Glomerular visceral epithelial cell (primary cell): ENCODE measurements at regions not wholly inside any gene's neighbourhood (a gene's known extent, or its start where the extent isn't known, plus 50 kb on each side); places are given as distances from the start of the nearest gene placed in this dataset.

Experiments
- DNase-seq: peaks from one replicate; pipeline ENCODE4 v3.0.0-alpha.2; 2016; ENCODE audit errors: extremely low spot score

- no peak for DNase-seq
These were observed 243.9 kb downstream of the TOMM20 start for GRCh38 chr1:234884701-234885100.

- DNase-seq = no peak
These were observed 244.6 kb downstream of the TOMM20 start for GRCh38 chr1:234884006-234884405.

- no peak for DNase-seq
These were observed 245.7 kb downstream of the TOMM20 start for GRCh38 chr1:234882898-234883297.

- no peak for DNase-seq
These were observed 246.5 kb downstream of the TOMM20 start for GRCh38 chr1:234881893-234882771.

GRCh38 chr1:234879147-234880080 lies 249.2 kb downstream of the TOMM20 start:
- DNase-seq = no peak

GRCh38 chr1:234878288-234878687 lies 250.3 kb downstream of the TOMM20 start:
- DNase-seq = no peak

- no peak for DNase-seq
These were observed 250.9 kb downstream of the TOMM20 start for GRCh38 chr1:234877761-234878160.

GRCh38 chr1:234875953-234876855 lies 252.4 kb downstream of the TOMM20 start:
- DNase-seq = no peak

GRCh38 chr1:234875328-234875952 lies 253.2 kb downstream of the TOMM20 start:
- DNase-seq = no peak

GRCh38 chr1:234874291-234875288 lies 254.0 kb downstream of the TOMM20 start:
- DNase-seq = peak; percentile 87

- peak; percentile 91 for DNase-seq
These were observed 256.8 kb downstream of the TOMM20 start for GRCh38 chr1:234871710-234872271.

- DNase-seq = no peak
These were observed 257.5 kb downstream of the TOMM20 start for GRCh38 chr1:234871039-234871709.

- no peak for DNase-seq
These were observed 258.3 kb downstream of the TOMM20 start for GRCh38 chr1:234870020-234870981.

GRCh38 chr1:234869182-234870019 lies 259.2 kb downstream of the TOMM20 start:
- no peak for DNase-seq

- no peak for DNase-seq
These were observed 258.5 kb upstream of the IRF2BP2 start for GRCh38 chr1:234868296-234869147.
